Erythroblast (primary cell): ENCODE measurements at regions not wholly inside any gene's neighbourhood (a gene's known extent, or its start where the extent isn't known, plus 50 kb on each side); places are given as distances from the start of the nearest gene placed in this dataset.

ENCODE experiments used
- DNase-seq, 2 experiments: peaks; one replicate each; lab custom pipeline; 2025; lab: John Stamatoyannopoulos, UW
- GATA1 ChIP-seq: IDR thresholded peaks from 2 replicates; pipeline ENCODE4 v1.6.1; 2011; ENCODE audit warnings: low read depth, mild to moderate bottlenecking, control low read depth, low read length, moderate library complexity
- POLR2A ChIP-seq: IDR thresholded peaks from 2 replicates; pipeline ENCODE4 v1.6.1; 2011; ENCODE audit warnings: mild to moderate bottlenecking, low read length

DNA sequence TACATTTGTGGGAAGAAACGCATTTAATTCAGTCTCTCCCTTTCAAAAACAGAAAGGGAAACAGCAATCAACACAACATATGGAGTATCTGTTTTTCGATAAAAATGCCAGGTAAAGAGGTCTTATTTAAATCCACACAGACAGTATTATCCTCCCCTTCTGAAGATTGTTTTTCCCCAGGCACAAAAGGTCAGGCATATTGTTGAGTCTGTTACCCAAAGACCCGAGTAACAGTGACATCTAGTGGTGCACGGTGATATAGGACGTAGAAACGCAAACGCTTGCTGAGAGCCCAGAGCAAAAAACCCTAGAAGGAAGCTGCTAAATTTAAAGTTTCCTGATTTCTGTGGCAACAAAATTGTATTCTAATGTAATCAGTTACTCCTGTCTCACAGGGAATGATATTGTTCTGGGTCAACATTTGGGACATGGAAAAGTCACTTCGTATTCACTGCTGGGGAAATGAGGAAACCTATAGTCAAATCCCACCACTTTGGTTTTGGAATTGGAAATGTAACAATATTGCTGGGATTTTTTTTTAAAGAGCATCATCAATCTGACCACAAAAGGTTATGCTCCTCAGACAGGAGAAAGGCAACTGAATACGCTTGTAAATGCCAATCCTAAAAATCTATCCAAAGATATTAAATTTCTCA is 312.7 kb upstream of the CCDC54 start:
- TF ChIP-seq GATA1 (no peak), POLR2A (no peak)
- DNase-seq = peak; percentile 56 to 76

DNA sequence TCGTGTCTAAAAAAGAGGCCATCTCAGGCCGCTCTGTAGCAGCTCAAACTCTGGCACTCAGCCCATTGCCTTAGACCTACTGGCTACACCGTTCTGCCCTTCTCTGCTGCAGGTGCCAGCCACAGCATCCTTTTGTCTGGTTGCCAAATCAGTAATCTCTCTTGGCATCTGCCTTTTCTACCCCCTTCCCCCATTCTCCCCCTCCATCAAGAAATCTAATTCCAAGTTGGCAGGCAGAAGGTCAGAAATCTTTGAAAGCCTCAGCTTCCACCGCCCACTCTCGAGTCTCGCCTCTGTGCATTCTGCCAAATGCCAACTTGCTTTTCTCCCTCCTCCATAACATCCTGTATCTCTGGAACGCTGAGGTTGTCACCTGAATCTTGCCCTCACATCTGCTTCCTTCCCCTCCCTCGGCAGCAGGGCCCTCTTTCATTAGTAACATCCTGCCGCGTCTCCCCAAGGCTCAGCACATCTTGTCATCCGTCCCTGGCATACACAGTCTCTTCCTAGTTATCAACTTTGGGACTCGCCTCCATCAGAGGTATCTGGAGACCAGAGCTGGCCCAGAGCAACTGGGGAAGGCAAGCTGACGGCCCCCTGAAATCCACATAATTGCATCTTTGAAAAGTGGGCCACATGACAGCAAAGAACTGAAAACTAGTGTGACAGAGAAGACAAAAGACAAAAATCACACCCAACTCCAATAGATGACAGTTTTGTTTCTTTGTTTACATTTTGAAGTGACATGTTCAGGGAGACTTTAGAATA is 312.0 kb upstream of the CCDC54 start:
- no peak for DNase-seq
- no peak for TF ChIP-seq POLR2A
- no peak for TF ChIP-seq GATA1

DNA sequence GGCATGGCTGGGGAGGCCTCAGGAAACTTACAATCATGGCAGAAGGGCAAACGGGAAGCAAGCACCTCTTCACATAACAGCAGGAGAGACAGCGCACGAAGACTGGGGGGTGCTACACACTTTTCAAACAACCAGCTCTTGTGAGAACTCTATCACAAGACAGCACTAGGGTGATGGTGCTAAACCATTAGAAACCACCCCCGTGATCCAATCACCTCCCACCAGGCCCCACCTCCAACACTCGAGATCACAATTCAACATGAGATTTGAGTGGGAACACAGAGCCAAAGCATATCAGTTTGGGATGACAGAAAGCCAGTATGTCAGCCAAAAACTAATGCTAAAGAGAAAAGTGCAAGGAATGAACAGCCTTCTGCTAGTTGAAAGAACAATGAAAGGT is 309.8 kb upstream of the CCDC54 start:
- no peak for TF ChIP-seq POLR2A
- no peak for TF ChIP-seq GATA1
- DNase-seq = no peak

DNA sequence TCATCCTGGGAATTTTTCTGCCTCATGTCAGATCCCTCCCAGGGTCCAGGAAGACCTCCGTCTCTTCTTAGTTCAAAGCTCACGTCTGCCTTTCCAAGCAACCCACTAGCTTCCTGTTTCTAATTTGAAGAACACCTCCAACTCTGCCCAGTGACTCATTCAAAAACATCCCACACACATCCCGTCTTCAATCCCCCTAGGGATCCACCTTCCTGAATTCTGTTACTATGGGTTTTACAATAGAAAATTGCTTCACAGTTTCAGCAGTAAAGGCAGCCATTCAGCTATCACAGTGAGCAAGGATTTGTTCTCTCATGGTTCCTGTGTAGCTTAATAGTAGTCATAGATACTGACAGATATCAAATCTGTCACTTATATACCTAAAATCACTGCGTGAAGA is 308.3 kb upstream of the CCDC54 start:
- no peak for DNase-seq
- no peak for TF ChIP-seq GATA1
- no peak for TF ChIP-seq POLR2A

DNA sequence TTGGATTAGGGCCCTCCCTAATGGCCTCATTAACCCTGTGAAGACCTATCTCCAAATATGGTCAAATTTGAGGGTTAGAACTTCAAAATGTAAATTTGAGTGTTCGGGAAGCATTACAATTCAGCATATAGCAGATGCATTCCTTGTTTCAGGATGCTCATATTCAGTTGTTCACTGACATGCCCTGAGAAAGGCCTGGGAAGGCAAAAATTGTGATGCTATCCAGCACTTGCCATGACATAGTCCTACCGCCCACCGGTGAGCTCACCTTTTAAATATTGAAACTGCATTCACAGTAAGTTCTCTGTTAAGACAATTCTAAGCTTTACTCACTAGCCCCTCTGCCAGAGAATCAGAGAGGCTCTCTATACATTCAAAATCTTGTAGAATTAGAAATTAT is 300.3 kb upstream of the CCDC54 start:
- DNase-seq = no peak
- no peak for TF ChIP-seq GATA1
- TF ChIP-seq POLR2A = no peak

DNA sequence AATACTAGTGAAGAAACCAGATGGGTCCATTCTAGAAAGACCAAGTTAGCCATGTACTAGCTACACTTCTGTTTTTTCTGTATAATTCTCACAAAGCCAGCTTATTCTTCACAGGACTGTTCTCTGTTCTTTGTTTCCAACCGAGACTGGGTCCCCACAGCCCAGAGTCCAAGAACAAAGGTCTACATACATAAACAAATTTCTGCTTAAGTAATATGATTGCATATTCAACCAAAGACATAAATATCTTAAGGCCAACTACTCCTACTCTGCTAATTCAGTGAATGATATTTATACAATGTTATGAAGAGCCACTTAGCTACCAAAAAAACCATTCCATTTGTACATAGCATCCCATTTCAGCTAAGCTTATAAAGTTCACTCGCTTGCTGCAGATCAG is 299.8 kb upstream of the CCDC54 start:
- DNase-seq = no peak
- TF ChIP-seq POLR2A = no peak
- no peak for TF ChIP-seq GATA1

DNA sequence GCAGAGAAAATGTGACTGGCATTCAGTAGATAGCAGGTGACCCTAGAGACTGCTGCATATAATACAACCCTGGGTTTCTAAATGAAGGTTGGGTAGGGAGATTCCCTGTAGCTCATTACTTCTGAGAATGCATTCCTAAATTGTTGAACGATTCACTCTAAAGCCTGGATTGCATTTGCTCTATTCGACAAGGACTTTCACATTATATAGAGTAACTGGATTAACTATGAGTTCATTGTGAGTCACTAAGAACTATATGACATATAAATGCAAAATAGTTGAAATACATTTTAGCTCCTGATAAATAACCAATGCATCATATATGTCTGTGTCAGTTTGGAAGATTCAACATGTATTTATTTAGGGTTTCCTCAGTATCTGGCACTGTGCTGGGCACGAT is 294.7 kb upstream of the CCDC54 start:
- TF ChIP-seq GATA1 = no peak
- no peak for TF ChIP-seq POLR2A
- no peak for DNase-seq

DNA sequence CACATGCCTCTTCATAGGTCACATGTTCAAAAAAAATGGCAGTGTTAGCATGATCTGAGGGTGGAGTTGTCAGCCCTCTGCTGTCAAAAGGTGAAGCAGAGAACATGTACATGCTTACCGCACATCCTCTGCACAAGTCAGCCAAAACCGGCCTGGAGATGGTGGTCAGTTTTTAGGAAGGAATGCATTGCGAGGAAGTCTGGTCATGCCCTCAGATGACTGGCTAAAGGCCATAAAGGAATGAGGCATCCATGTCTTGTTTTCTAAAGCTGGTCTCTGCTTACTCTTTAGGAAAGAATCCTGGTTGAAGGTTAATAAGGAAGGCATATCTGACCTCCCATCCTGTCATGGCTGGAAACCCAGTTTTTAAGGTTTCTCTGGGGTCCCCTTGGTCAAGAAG is 292.0 kb upstream of the CCDC54 start:
- no peak for TF ChIP-seq GATA1
- TF ChIP-seq POLR2A = no peak
- DNase-seq = no peak

DNA sequence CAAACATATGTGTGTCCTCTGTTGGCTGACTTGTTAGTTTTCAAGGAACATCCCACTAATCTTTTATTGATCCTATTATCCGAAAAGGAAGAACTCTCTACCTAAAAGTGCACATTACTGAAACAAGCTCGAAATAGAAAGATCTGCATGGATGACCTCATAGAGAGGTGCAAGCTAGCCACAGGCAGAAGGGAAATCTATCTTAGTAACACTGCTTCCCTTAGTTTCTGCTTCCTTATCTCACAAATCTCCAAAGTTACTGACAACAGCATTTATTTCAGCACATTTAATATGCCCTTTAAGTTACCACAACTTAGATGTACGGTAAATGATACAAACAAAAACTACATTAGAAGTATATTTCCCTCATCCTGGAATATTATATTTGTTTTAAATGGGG is 285.1 kb upstream of the CCDC54 start:
- no peak for DNase-seq
- TF ChIP-seq POLR2A (no peak), GATA1 (no peak)

DNA sequence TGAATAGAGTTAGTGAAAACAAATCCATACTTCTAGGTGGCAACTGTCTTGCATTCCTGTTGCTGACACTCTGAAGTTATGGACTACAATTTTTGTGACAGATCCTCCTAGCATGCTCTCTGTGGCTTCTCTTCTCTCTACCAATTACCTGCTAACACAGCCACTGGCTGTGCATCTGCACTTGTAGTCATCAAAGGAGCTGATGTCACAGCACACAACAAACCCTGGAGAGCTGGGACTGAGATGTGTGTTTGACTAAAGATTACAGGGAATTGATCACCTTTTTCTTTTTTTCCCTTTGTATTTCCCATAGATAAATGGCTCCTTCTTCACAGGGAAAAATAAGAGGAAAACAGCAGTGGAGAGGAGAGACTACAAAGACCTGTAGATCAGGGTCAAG is 278.4 kb upstream of the CCDC54 start:
- no peak for DNase-seq

DNA sequence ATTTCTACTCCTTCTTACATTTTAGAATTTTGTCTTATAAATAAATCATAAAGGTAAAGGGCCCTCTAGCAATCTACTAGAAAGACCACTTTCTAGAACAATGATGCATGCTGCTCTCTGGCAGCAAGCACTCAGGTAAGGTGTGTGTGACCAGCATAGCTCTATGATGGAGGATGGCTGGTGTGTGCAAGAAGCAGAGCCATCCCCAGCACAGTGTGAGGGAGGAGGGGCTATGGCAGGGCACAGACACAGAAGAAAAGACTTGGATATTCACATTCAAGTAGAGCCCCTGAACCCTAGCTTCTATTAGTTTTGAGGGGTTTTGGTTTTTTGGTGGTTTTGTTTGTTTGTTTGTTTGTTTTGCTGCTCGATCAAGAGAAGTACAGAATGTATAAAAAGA is 277.1 kb upstream of the CCDC54 start:
- no peak for DNase-seq
- TF ChIP-seq POLR2A (no peak), GATA1 (no peak)

More for the DNA sequence above, 278.4 kb upstream of the CCDC54 start:
- TF ChIP-seq GATA1 = no peak
- no peak for TF ChIP-seq POLR2A

DNA sequence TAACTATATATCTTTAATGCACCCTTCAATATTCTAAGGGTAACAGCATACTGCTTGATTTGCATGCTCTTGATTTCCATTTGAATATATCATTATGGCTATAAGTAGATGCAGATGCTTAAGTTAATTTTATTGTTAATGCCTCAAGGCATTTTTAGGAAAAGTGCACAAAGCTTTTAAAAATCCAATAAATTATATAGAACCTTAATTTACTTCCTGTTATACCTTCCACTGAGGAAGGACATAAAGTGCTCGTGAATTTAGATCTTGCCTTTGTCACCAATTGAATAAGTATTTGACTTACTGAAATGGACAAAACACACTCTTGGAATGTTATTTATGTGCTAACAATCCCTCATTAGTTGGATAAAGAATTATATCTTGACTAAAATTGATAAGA is 276.7 kb upstream of the CCDC54 start:
- no peak for DNase-seq
- no peak for TF ChIP-seq POLR2A
- no peak for TF ChIP-seq GATA1

DNA sequence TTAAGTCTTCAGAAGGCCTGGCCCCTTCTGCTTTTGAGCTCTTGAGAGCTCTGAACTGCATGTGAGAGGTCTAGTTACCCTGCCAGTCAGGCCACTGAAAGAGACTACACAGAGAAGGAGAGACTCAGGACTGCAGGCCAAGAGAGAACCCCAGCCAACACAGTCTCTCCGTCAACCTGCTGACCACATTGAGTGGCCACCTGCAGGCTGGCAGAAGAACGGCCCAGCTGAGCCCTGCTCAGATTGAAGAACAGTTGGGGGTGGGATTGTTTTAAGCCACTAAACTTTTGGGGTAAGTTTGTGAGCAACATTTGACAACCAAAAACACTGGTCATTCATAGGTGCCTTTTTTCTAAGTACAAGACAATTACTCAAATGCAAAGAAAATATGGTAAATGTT is 273.5 kb upstream of the CCDC54 start:
- DNase-seq = no peak
- no peak for TF ChIP-seq POLR2A
- TF ChIP-seq GATA1 = no peak

DNA sequence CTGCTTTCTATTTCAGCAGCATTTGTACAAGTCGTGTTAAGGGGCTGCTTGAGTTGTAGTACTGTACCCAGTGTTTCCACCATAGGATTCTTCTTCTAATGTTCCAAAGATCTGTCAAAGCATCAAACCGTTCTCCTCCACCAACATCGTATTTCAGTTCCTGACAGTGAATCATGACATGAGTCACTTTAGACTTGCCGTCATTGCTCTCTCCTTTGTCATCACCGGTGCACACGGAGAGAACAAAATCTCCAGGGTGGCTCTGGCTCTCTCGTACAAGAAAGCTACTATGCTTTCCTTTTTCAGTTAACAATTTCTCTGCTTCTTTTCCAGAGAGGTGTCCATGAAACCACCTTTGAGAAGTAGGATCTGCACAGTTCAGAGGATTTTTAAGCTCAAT is 270.9 kb upstream of the CCDC54 start:
- TF ChIP-seq POLR2A (no peak), GATA1 (no peak)
- DNase-seq = no peak
